Astrocyte (in vitro differentiated cells and primary cell): ENCODE measurements at regions not wholly inside any gene's neighbourhood (a gene's known extent, or its start where the extent isn't known, plus 50 kb on each side); places are given as distances from the start of the nearest gene placed in this dataset.

ENCODE experiments used
- DNase-seq: peaks from one replicate; pipeline ENCODE4 v3.0.0-alpha.2; 2010; ENCODE audit warnings: low read depth
- FAIRE-seq: peaks from 2 replicates; lab custom pipeline; 2011; peaks lifted over from hg19 to GRCh38; lab: Jason Lieb, UNC
- H2AFZ ChIP-seq: 2 replicates; pipeline ENCODE4 v1.6.0; 2012; ENCODE audit warnings: low read depth, low read length, inconsistent platforms
- H3K27ac ChIP-seq: 2 replicates; pipeline ENCODE4 v1.5.1; 2011; ENCODE audit warnings: low read depth, low read length, inconsistent platforms
- H3K27me3 ChIP-seq: 2 replicates; pipeline ENCODE4 v1.6.0; 2011; ENCODE audit warnings: low read length, inconsistent platforms; ENCODE audit not compliant: insufficient read depth
- H3K36me3 ChIP-seq: 2 replicates; pipeline ENCODE4 v1.5.1; 2011; ENCODE audit warnings: low read length, inconsistent platforms; ENCODE audit not compliant: insufficient read depth
- H3K4me1 ChIP-seq: 2 replicates; pipeline ENCODE4 v1.5.1; 2011; ENCODE audit warnings: low read length, inconsistent platforms; ENCODE audit not compliant: insufficient read depth
- H3K4me2 ChIP-seq: 2 replicates; pipeline ENCODE4 v1.6.0; 2012; ENCODE audit warnings: low read length, inconsistent platforms
- H3K4me3 ChIP-seq: 2 replicates; pipeline ENCODE4 v1.5.1; 2011; ENCODE audit warnings: low read depth, mild to moderate bottlenecking, low read length, inconsistent platforms; ENCODE audit not compliant: insufficient read depth
- H3K79me2 ChIP-seq: 2 replicates; pipeline ENCODE4 v1.6.0; 2012; ENCODE audit warnings: mild to moderate bottlenecking, low read length, inconsistent platforms; ENCODE audit not compliant: insufficient read depth
- H3K9ac ChIP-seq: 2 replicates; pipeline ENCODE4 v1.6.0; 2012; ENCODE audit warnings: mild to moderate bottlenecking, low read length, inconsistent platforms
- H3K9me3 ChIP-seq: 2 replicates; pipeline ENCODE4 v1.5.1; 2012; ENCODE audit warnings: low read depth, mild to moderate bottlenecking, low read length, inconsistent platforms; ENCODE audit not compliant: insufficient read depth
- H4K20me1 ChIP-seq: 2 replicates; pipeline ENCODE4 v1.6.0; 2012; ENCODE audit warnings: low read length, inconsistent platforms; ENCODE audit not compliant: insufficient read depth
- H3K27ac Mint-ChIP-seq: one replicate; pipeline ENCODE4 v1.8.0; 2021; ENCODE audit warnings: mild to moderate bottlenecking, mixed read lengths; ENCODE audit not compliant: unreplicated experiment
- H3K27me3 Mint-ChIP-seq: one replicate; pipeline ENCODE4 v1.8.0; 2021; ENCODE audit warnings: low read depth, mixed read lengths; ENCODE audit not compliant: unreplicated experiment
- H3K36me3 Mint-ChIP-seq: one replicate; pipeline ENCODE4 v1.8.0; 2021; ENCODE audit warnings: low read depth, mixed read lengths; ENCODE audit not compliant: unreplicated experiment
- H3K4me1 Mint-ChIP-seq: one replicate; pipeline ENCODE4 v1.8.0; 2021; ENCODE audit warnings: low read depth, mixed read lengths; ENCODE audit not compliant: unreplicated experiment
- H3K4me3 Mint-ChIP-seq: one replicate; pipeline ENCODE4 v1.8.0; 2021; ENCODE audit warnings: mild to moderate bottlenecking, moderate library complexity, mixed read lengths; ENCODE audit not compliant: unreplicated experiment
- H3K9me3 Mint-ChIP-seq: one replicate; pipeline ENCODE4 v1.8.0; 2021; ENCODE audit warnings: mild to moderate bottlenecking, mixed read lengths; ENCODE audit not compliant: unreplicated experiment
- EZH2 ChIP-seq: IDR thresholded peaks from 2 replicates; pipeline ENCODE4 v1.6.1; 2012; ENCODE audit warnings: mild to moderate bottlenecking, low read length, inconsistent platforms; ENCODE audit not compliant: insufficient read depth
- TF ChIP-seq, protein P1 (sequence below): IDR thresholded peaks from 2 replicates; pipeline ENCODE4 v1.5.1; 2011; ENCODE audit warnings: low read depth, mild to moderate bottlenecking, inconsistent platforms, low read length, moderate library complexity; ENCODE audit not compliant: insufficient read depth

DNA sequence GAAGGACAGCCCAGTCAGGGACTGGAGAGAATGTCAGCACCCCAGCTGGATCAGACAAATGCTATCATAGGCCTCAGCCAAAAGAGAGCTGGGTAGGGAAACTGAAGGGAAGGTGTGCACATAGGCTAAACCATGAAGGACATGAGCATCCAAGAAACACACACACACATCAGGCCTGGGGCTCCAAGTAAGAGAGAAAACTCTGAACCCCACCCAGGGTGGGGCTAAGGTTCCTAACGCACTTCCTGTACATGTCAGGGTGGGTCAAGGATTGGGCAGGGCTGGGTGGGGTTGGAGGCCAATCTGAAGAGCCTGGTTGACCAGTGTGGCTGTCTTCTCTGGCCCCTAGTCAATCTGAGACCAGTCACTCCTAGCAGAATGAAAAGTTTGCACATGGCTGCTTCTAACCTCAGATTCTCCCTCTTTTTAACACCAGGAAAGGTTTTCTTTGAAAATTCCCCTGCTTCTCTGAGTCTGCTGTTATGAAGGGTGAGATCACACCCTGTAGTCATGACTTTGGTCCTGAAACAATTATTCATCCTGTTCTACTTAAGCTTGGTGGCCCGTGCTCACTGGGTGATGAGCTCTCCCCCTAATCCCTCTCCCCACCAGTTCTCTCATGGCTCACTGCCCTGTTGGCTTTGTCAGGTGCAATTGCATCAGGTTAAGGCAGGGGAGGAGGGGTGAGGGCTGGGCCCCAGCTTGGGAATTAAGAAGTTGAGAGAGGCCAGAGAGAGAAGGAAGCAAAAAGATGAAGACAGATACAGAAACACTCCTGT is 88.4 kb downstream of the MAFB start:
- Histone ChIP-seq H2AFZ (no peak overlapping the region), H3K27me3 (peaks cover 2% of the 10 kb centered on the region), H3K4me2 (no peak overlapping the region), H3K4me3 (no peak overlapping the region), H4K20me1 (no peaks in the 10 kb centered on the region), H3K9ac (no peak overlapping the region), H3K9me3 (no peaks in the 10 kb centered on the region), H3K36me3 (no peaks in the 10 kb centered on the region), H3K79me2 (no peaks in the 10 kb centered on the region), H3K4me1 (no peaks in the 10 kb centered on the region), H3K27ac (no peak overlapping the region)
- Mint-ChIP-seq H3K36me3 (no peaks in the 10 kb centered on the region), H3K4me1 (peaks cover 4% of the 10 kb centered on the region), H3K27ac (no peak overlapping the region), H3K27me3 (peaks cover 21% of the 10 kb centered on the region), H3K4me3 (no peak overlapping the region), H3K9me3 (no peaks in the 10 kb centered on the region)
- TF ChIP-seq EZH2, result no peak
- TF ChIP-seq, protein P1, sequence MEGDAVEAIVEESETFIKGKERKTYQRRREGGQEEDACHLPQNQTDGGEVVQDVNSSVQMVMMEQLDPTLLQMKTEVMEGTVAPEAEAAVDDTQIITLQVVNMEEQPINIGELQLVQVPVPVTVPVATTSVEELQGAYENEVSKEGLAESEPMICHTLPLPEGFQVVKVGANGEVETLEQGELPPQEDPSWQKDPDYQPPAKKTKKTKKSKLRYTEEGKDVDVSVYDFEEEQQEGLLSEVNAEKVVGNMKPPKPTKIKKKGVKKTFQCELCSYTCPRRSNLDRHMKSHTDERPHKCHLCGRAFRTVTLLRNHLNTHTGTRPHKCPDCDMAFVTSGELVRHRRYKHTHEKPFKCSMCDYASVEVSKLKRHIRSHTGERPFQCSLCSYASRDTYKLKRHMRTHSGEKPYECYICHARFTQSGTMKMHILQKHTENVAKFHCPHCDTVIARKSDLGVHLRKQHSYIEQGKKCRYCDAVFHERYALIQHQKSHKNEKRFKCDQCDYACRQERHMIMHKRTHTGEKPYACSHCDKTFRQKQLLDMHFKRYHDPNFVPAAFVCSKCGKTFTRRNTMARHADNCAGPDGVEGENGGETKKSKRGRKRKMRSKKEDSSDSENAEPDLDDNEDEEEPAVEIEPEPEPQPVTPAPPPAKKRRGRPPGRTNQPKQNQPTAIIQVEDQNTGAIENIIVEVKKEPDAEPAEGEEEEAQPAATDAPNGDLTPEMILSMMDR, result no peak
- no peak for FAIRE-seq
- no peak for DNase-seq

GRCh38 chr20:40599987-40600386 is 89.0 kb downstream of the MAFB start:
- DNase-seq (no peak), FAIRE-seq (no peak)
- H3K4me1 Mint-ChIP-seq, result peaks cover 4% of the 10 kb centered on the region
- Histone ChIP-seq H3K9me3 (no peaks in the 10 kb centered on the region), H4K20me1 (no peaks in the 10 kb centered on the region), H3K4me2 (no peak overlapping the region), H3K27me3 (no peaks in the 10 kb centered on the region), H3K79me2 (no peaks in the 10 kb centered on the region), H3K4me3 (no peak overlapping the region), H2AFZ (no peak overlapping the region), H3K27ac (no peak overlapping the region), H3K36me3 (no peaks in the 10 kb centered on the region), H3K9ac (no peak overlapping the region), H3K4me1 (no peaks in the 10 kb centered on the region)
- no peak overlapping the region for H3K4me3 Mint-ChIP-seq
- TF ChIP-seq, protein P1, result no peak
- no peak for TF ChIP-seq EZH2
- H3K9me3 Mint-ChIP-seq, result peaks cover 4% of the 10 kb centered on the region
- no peak overlapping the region for H3K27ac Mint-ChIP-seq
- H3K27me3 Mint-ChIP-seq, result peaks cover 16% of the 10 kb centered on the region
- H3K36me3 Mint-ChIP-seq, result no peaks in the 10 kb centered on the region

- Histone ChIP-seq H3K27ac (no peak overlapping the region), H2AFZ (no peak overlapping the region), H3K4me2 (no peak overlapping the region), H4K20me1 (no peaks in the 10 kb centered on the region), H3K4me1 (no peaks in the 10 kb centered on the region), H3K9ac (no peak overlapping the region), H3K27me3 (no peaks in the 10 kb centered on the region), H3K9me3 (no peaks in the 10 kb centered on the region), H3K4me3 (no peak overlapping the region), H3K36me3 (no peaks in the 10 kb centered on the region), H3K79me2 (no peaks in the 10 kb centered on the region)
- Mint-ChIP-seq H3K27me3 (peaks cover 31% of the 10 kb centered on the region), H3K4me1 (no peaks in the 10 kb centered on the region), H3K9me3 (peaks cover 13% of the 10 kb centered on the region), H3K27ac (no peak overlapping the region), H3K4me3 (no peak overlapping the region), H3K36me3 (no peaks in the 10 kb centered on the region)
- DNase-seq (no peak), FAIRE-seq (no peak)
- TF ChIP-seq EZH2, result no peak
- TF ChIP-seq, protein P1, result no peak
These were observed 96.1 kb downstream of the MAFB start for GRCh38 chr20:40592941-40593340.
